CD14-positive monocyte (primary cell): ENCODE measurements at regions not wholly inside any gene's neighbourhood (a gene's known extent, or its start where the extent isn't known, plus 50 kb on each side); places are given as distances from the start of the nearest gene placed in this dataset.

Experiments
- DNase-seq, 3 donors: peaks; one replicate each; pipeline ENCODE4 v3.0.0-alpha.2; 2011 to 2022
- H2AFZ ChIP-seq: 2 replicates; pipeline ENCODE4 v1.6.0; 2012; ENCODE audit warnings: mild to moderate bottlenecking, low read depth, low read length, inconsistent platforms; ENCODE audit not compliant: insufficient read depth, poor library complexity, severe bottlenecking
- H3K27ac ChIP-seq, 2 donors: 1 replicate in 1 of 2; 2 replicates in 1 of 2; pipeline ENCODE4 v1.5.1; 2012 to 2013; ENCODE audit warnings: low read length in 2 of 2, control low read depth in 1 of 2, inconsistent platforms in 1 of 2, low read depth in 1 of 2, mild to moderate bottlenecking in 1 of 2
- H3K27me3 ChIP-seq, 2 donors: one replicate each; pipeline versions ENCODE4 v1.6.0 to v1.6.1; 2011 to 2013; ENCODE audit warnings: low read length in 2 of 2; ENCODE audit not compliant: control insufficient read depth in 2 of 2, insufficient read depth in 2 of 2
- H3K36me3 ChIP-seq, 2 donors: replicated peaks in 1 of 2; 1 replicate in 1 of 2; 2 replicates in 1 of 2; pipeline versions ENCODE4 v1.5.1 to v1.6.1; 2012 to 2013; ENCODE audit warnings: low read length in 2 of 2, control low read depth in 1 of 2, inconsistent platforms in 1 of 2, mild to moderate bottlenecking in 1 of 2; ENCODE audit not compliant: insufficient read depth in 2 of 2, control insufficient read depth in 1 of 2
- H3K4me1 ChIP-seq, 2 donors: 1 replicate in 1 of 2; 2 replicates in 1 of 2; pipeline versions ENCODE4 v1.5.1 to v1.6.1; 2012 to 2013; ENCODE audit warnings: low read length in 2 of 2, control low read depth in 1 of 2, inconsistent platforms in 1 of 2, mild to moderate bottlenecking in 1 of 2, moderate library complexity in 1 of 2; ENCODE audit not compliant: insufficient read depth in 2 of 2, control insufficient read depth in 1 of 2
- H3K4me2 ChIP-seq: replicated peaks from 2 replicates; pipeline ENCODE3; 2012; ENCODE audit warnings: low read length, moderate library complexity, mild to moderate bottlenecking; ENCODE audit not compliant: poor library complexity, severe bottlenecking; ENCODE audit errors: extremely low read depth
- H3K4me3 ChIP-seq, 3 experiments: fragments of 200-600 bp in 1 of 3; sonication (generic) in 1 of 3; replicated peaks in 1 of 3; 1 replicate in 2 of 3; 2 replicates in 1 of 3; pipeline ENCODE4 v1.5.1; 2011 to 2013; ENCODE audit warnings: low read length in 3 of 3, mild to moderate bottlenecking in 3 of 3, control low read depth in 2 of 3, low read depth in 2 of 3, inconsistent platforms in 1 of 3, moderate library complexity in 1 of 3
- H3K79me2 ChIP-seq: 2 replicates; pipeline ENCODE4 v1.6.0; 2012; ENCODE audit warnings: mild to moderate bottlenecking, control low read depth, inconsistent platforms, low read length, moderate library complexity; ENCODE audit not compliant: insufficient read depth
- H3K9ac ChIP-seq: 2 replicates; pipeline ENCODE4 v1.6.0; 2017; ENCODE audit warnings: low read length, mild to moderate bottlenecking; ENCODE audit not compliant: insufficient read depth, poor library complexity, severe bottlenecking
- H3K9me3 ChIP-seq, 2 donors: replicated peaks in 1 of 2; 1 replicate in 1 of 2; 2 replicates in 1 of 2; pipeline versions ENCODE4 v1.5.1 to v1.6.1; 2012 to 2013; ENCODE audit warnings: low read length in 2 of 2, control low read depth in 1 of 2; ENCODE audit not compliant: control insufficient read depth in 1 of 2, insufficient read depth in 1 of 2
- H4K20me1 ChIP-seq: 2 replicates; pipeline ENCODE4 v1.6.0; 2012; ENCODE audit warnings: mild to moderate bottlenecking, low read length, control low read depth, moderate library complexity; ENCODE audit not compliant: insufficient read depth
- H3K27ac Mint-ChIP-seq, 7 donors: one replicate each; pipeline ENCODE4 v1.8.0; 2020; ENCODE audit warnings: mild to moderate bottlenecking in 7 of 7, mixed read lengths in 7 of 7, moderate library complexity in 6 of 7, inconsistent platforms in 2 of 7
- H3K27me3 Mint-ChIP-seq, 3 donors: one replicate each; pipeline ENCODE4 v1.8.0; 2021 to 2022; ENCODE audit warnings: low read depth in 3 of 3, mild to moderate bottlenecking in 3 of 3, mixed read lengths in 3 of 3, moderate library complexity in 3 of 3, inconsistent platforms in 1 of 3
- H3K36me3 Mint-ChIP-seq, 2 donors: one replicate each; pipeline ENCODE4 v1.8.0; 2020; ENCODE audit warnings: mixed read lengths in 2 of 2, inconsistent platforms in 1 of 2, mild to moderate bottlenecking in 1 of 2
- H3K4me1 Mint-ChIP-seq: one replicate; pipeline ENCODE4 v1.8.0; 2020; ENCODE audit warnings: mild to moderate bottlenecking, mixed read lengths
- H3K4me3 Mint-ChIP-seq, 2 donors: one replicate each; pipeline ENCODE4 v1.8.0; 2020; ENCODE audit warnings: mild to moderate bottlenecking in 2 of 2, mixed read lengths in 2 of 2, moderate library complexity in 1 of 2
- H3K9me3 Mint-ChIP-seq, 7 donors: one replicate each; pipeline ENCODE4 v1.8.0; 2020 to 2022; ENCODE audit warnings: mixed read lengths in 7 of 7, mild to moderate bottlenecking in 6 of 7, moderate library complexity in 6 of 7, inconsistent platforms in 2 of 7
- CTCF ChIP-seq: fragments of 200-600 bp; IDR thresholded peaks from one replicate; pipeline ENCODE4 v1.8.0; 2022; ENCODE audit warnings: antibody characterized with exemption, mild to moderate bottlenecking
- WGBS: methylation state at CpG from one replicate; pipeline ENCODE4 v1.1.5; 2013; ENCODE audit warnings: missing lambda C conversion rate; ENCODE audit not compliant: insufficient coverage; 5-methylcytosine and 5-hydroxymethylcytosine counted together
- intact Hi-C, 2 donors: fragments of 100-400 bp; cut with micrococcal nuclease; formaldehyde crosslinking; loops; one replicate each; pipeline versions ENCODE4 v1.15.0 to v1.15.1; 2023

- no peak overlapping the region for H3K4me3 Mint-ChIP-seq
- peaks cover 32% of the 10 kb centered on the region for H3K4me1 Mint-ChIP-seq
- Histone ChIP-seq H4K20me1 (no peaks in the 10 kb centered on the region), H3K79me2 (no peaks in the 10 kb centered on the region), H3K36me3 (no peaks in the 10 kb centered on the region), H3K4me2 (no peak overlapping the region), H3K27me3 (no peaks in the 10 kb centered on the region), H2AFZ (no peak overlapping the region), H3K9me3 (peaks cover 14 to 18% of the 10 kb centered on the region in 2 donors), H3K4me1 (peaks cover 29 to 43% of the 10 kb centered on the region in 2 donors), H3K9ac (no peak overlapping the region), H3K27ac (no peak overlapping the region), H3K4me3 (no peak overlapping the region)
- no peaks in the 10 kb centered on the region for H3K27me3 Mint-ChIP-seq
- H3K36me3 Mint-ChIP-seq: peaks cover 2 to 5% of the 10 kb centered on the region in 2 donors
- WGBS: no CpG with 5 or more reads among the region's 4 CpGs
- H3K9me3 Mint-ChIP-seq: peaks cover 13 to 28% (median 21%) of the 10 kb centered on the region in 7 donors
- DNase-seq: no peak
- TF ChIP-seq CTCF: no peak
- no peak overlapping the region for H3K27ac Mint-ChIP-seq
- intact Hi-C loops: no loop called here
Observed at GRCh38 chr6:139701695-139702094, 327.2 kb upstream of the CITED2 start.

GRCh38 chr6:139701003-139701402, 326.6 kb upstream of the CITED2 start:
- no CpG with 5 or more reads among the region's 1 CpG for WGBS
- Histone ChIP-seq H3K4me2 (no peak overlapping the region), H3K79me2 (peaks cover 6% of the 10 kb centered on the region), H3K36me3 (no peaks in the 10 kb centered on the region), H3K27ac (no peak overlapping the region), H3K27me3 (no peaks in the 10 kb centered on the region), H3K4me1 (peaks cover 29 to 42% of the 10 kb centered on the region in 2 donors), H3K9ac (no peak overlapping the region), H3K9me3 (peaks cover 14 to 18% of the 10 kb centered on the region in 2 donors), H4K20me1 (no peaks in the 10 kb centered on the region), H3K4me3 (no peak overlapping the region), H2AFZ (no peak overlapping the region)
- TF ChIP-seq CTCF: no peak
- no peak overlapping the region for H3K4me3 Mint-ChIP-seq
- H3K36me3 Mint-ChIP-seq: peaks cover 2 to 5% of the 10 kb centered on the region in 2 donors
- H3K27ac Mint-ChIP-seq: no peak overlapping the region
- intact Hi-C loops: no loop called here
- H3K4me1 Mint-ChIP-seq: peaks cover 36% of the 10 kb centered on the region
- DNase-seq: no peak
- H3K27me3 Mint-ChIP-seq: no peaks in the 10 kb centered on the region
- H3K9me3 Mint-ChIP-seq: peaks cover 12 to 28% (median 21%) of the 10 kb centered on the region in 7 donors
